ENCODE measurements at regions not wholly inside any gene's neighbourhood (a gene's known extent, or its start where the extent isn't known, plus 50 kb on each side); places are given as distances from the start of the nearest gene placed in this dataset.

DNA sequence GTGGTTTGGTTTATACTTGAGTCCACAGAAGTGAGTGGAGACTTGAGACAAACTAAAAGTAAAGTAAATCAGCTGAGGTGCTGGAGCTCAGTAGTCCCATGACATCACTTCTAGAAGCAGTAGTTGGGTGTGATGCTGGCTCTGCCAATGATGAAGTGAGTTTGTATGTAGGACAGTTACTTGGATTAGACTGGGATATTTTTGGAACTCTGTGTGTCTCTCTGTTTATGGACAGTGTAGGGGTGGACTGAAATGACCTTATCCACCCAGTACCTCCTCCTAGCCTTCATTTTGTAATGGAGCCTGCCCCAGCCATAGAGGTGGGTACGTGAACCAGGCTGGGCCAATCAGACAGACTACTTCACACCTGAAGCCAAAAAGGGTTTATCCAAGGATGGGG, 52.2 kb downstream of the POLR1D start:
- no peak for DNase-seq (ENCODE audit: low read depth)
- H3K4me3 ChIP-seq (ENCODE audit: low read depth, low read length): no peak overlapping the region
- no peak for TF ChIP-seq MYC (IDR thresholded peaks at IDR 0.05; ENCODE audit: low read depth, low read length)
- TF ChIP-seq, protein P1, sequence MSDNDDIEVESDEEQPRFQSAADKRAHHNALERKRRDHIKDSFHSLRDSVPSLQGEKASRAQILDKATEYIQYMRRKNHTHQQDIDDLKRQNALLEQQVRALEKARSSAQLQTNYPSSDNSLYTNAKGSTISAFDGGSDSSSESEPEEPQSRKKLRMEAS (IDR thresholded peaks at IDR 0.05; ENCODE audit: low read depth, low read length): no peak
- TF ChIP-seq POLR2A (IDR thresholded peaks at IDR 0.05; ENCODE audit: extremely low read depth, insufficient read length): no peak
- TF ChIP-seq, protein P2, sequence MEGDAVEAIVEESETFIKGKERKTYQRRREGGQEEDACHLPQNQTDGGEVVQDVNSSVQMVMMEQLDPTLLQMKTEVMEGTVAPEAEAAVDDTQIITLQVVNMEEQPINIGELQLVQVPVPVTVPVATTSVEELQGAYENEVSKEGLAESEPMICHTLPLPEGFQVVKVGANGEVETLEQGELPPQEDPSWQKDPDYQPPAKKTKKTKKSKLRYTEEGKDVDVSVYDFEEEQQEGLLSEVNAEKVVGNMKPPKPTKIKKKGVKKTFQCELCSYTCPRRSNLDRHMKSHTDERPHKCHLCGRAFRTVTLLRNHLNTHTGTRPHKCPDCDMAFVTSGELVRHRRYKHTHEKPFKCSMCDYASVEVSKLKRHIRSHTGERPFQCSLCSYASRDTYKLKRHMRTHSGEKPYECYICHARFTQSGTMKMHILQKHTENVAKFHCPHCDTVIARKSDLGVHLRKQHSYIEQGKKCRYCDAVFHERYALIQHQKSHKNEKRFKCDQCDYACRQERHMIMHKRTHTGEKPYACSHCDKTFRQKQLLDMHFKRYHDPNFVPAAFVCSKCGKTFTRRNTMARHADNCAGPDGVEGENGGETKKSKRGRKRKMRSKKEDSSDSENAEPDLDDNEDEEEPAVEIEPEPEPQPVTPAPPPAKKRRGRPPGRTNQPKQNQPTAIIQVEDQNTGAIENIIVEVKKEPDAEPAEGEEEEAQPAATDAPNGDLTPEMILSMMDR (IDR thresholded peaks at IDR 0.05; ENCODE audit: low read depth, low read length): no peak

DNA sequence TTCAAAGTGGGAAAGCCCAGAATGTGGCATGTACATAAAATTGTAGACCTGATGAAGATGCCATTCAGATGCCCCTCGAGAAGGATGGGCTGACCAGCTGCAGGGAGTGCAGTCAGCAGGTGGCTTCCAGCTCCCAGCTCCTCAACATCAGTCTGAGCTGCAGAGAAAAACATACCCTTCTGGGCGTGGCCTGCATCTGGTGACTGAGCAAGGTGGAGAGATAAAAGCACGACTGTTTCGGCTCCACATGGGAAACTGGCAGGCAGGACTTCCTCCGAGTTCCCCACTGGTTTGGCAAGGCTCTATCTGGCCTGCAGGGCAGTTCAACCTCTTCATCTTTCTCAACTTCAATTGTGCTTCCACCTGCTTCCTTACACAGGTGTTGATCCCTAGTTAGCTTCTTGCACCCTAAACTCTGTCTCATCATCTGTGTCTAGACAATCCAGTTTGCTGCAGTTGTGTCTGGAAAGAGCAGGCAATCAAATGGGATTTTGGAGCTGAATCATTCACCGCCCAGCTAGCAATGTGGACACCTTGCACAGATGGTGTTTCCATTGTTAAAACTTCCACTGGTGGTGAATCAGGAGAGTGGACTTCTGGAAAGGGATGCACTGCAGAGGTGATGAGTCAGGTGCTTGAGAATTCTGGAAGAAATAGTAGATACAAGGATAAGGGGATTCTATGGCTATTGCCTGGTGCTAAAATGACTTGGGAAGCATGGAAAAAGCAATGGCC, 56.8 kb downstream of the POLR1D start:
- TF ChIP-seq POLR2A (IDR thresholded peaks at IDR 0.05; ENCODE audit: extremely low read depth, insufficient read length) (no peak), MYC (IDR thresholded peaks at IDR 0.05; ENCODE audit: low read depth, low read length) (no peak)
- TF ChIP-seq, protein P1 (IDR thresholded peaks at IDR 0.05; ENCODE audit: low read depth, low read length): no peak
- no peak overlapping the region for H3K4me3 ChIP-seq (ENCODE audit: low read depth, low read length)
- no peak for DNase-seq (ENCODE audit: low read depth)

DNA sequence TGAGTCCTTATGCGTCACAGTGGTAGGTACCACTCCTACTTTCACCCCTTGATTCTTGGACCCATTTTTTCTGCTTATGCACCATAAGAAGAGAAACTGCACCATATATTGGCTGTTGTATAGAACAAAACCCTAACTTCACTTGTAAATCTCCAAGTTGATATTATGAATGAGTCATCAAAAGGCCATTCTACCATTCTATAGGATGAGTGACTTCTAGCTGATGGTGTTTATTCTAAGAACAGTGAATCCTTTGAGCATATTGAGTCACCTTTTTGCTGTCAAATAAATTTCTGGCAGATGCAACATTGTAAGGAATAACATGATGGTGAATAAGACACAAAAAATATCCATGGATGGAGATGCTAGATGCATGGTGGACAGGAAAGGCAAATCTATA, 57.7 kb downstream of the POLR1D start:
- no peak for DNase-seq (ENCODE audit: low read depth)
- TF ChIP-seq, protein P2 (IDR thresholded peaks at IDR 0.05; ENCODE audit: low read depth, low read length): no peak
- TF ChIP-seq POLR2A (IDR thresholded peaks at IDR 0.05; ENCODE audit: extremely low read depth, insufficient read length): no peak
- TF ChIP-seq, protein P1 (IDR thresholded peaks at IDR 0.05; ENCODE audit: low read depth, low read length): no peak
- no peak for TF ChIP-seq MYC (IDR thresholded peaks at IDR 0.05; ENCODE audit: low read depth, low read length)
- no peak overlapping the region for H3K4me3 ChIP-seq (ENCODE audit: low read depth, low read length)

DNA sequence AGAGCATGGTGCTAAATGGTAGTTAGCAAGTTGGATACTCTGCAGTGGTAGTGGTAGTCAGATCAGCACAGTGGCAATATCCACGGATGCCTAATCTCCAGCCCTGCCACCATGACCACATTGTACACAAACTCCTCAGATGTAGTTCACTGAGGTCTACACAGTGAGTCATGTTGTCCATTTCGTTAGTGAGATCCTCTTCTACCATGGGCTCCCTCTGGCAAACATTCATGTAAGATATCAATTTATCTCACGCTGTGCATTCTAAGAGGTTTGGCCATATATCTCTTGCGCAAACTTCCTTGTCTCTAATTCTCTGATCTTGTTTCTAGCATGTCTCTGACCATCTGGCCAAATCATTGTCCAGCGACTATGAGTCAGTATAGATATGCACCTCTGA, 58.2 kb downstream of the POLR1D start:
- TF ChIP-seq, protein P1 (IDR thresholded peaks at IDR 0.05; ENCODE audit: low read depth, low read length): no peak
- TF ChIP-seq, protein P2 (IDR thresholded peaks at IDR 0.05; ENCODE audit: low read depth, low read length): no peak
- DNase-seq (ENCODE audit: low read depth): peak; percentile 42
- H3K4me3 ChIP-seq (ENCODE audit: low read depth, low read length): no peak overlapping the region

DNA sequence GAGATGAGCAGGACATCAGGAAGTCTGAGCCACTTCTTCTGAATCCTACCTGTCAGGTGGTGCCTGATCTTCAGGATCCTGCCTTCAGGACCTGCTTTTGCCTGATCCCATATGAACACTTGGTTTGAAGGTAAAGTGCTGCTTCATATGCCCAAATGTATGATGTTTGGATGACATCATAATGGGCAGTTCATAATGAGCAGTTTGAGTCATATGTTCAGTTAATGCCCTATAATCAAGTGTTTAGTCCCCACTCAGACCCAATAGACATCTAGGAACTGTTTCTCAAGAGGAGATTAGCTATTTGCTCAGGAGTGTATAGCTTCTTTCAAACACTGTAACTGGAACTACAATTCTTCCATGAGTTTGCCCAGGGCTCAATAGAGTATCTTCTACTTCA, 58.8 kb downstream of the POLR1D start:
- DNase-seq (ENCODE audit: low read depth): no peak
- TF ChIP-seq, protein P2 (IDR thresholded peaks at IDR 0.05; ENCODE audit: low read depth, low read length): no peak
- no peak for TF ChIP-seq POLR2A (IDR thresholded peaks at IDR 0.05; ENCODE audit: extremely low read depth, insufficient read length)
- TF ChIP-seq, protein P1 (IDR thresholded peaks at IDR 0.05; ENCODE audit: low read depth, low read length): no peak
- TF ChIP-seq MYC (IDR thresholded peaks at IDR 0.05; ENCODE audit: low read depth, low read length): no peak
- H3K4me3 ChIP-seq (ENCODE audit: low read depth, low read length): no peak overlapping the region

DNA sequence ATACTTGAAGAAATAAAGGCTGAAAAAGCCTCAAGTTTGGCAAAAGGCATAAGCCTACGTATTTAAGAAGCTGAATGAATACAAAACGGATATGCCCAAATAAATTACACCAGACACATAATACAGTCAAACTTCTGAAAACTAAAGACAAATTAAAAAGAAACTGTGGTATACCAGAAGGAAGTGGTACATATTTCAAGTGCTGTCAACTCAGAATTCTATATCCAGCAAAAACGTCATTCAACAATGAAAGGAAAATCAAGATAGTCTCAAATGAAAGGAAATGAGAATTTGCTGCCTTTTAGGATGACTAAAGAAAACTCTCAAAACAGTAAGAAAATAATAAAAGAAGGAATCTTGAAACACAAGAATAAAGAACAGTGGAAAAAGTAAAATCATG, 69.5 kb downstream of the POLR1D start:
- TF ChIP-seq, protein P2 (IDR thresholded peaks at IDR 0.05; ENCODE audit: low read depth, low read length): no peak
- TF ChIP-seq MYC (IDR thresholded peaks at IDR 0.05; ENCODE audit: low read depth, low read length): no peak
- TF ChIP-seq, protein P1 (IDR thresholded peaks at IDR 0.05; ENCODE audit: low read depth, low read length): no peak
- no peak for TF ChIP-seq POLR2A (IDR thresholded peaks at IDR 0.05; ENCODE audit: extremely low read depth, insufficient read length)
- no peak for DNase-seq (ENCODE audit: low read depth)
- H3K4me3 ChIP-seq (ENCODE audit: low read depth, low read length): no peak overlapping the region
